ENCODE measurements at regions not wholly inside any gene's neighbourhood (a gene's known extent, or its start where the extent isn't known, plus 50 kb on each side); places are given as distances from the start of the nearest gene placed in this dataset.

DNA sequence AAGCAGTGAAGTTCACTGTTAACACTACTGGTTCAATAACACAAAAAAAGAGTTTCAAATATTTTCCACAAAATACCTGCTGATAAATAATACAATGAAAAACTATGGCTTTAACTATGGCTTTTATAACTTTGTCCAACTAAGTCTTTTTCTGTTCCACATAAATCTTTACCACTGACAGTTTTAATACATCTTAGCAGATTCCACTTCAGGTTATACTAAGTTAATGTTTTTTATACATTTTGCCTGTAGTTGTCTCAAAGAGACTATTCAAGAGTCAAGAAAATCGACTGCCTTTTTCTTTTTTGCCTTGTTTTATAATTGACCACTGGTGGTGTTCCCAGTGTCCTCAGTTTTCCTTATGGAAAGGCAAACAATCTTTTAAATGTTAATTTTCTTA, 379.7 kb upstream of the PMFBP1 start:
- TF ChIP-seq, protein P1, sequence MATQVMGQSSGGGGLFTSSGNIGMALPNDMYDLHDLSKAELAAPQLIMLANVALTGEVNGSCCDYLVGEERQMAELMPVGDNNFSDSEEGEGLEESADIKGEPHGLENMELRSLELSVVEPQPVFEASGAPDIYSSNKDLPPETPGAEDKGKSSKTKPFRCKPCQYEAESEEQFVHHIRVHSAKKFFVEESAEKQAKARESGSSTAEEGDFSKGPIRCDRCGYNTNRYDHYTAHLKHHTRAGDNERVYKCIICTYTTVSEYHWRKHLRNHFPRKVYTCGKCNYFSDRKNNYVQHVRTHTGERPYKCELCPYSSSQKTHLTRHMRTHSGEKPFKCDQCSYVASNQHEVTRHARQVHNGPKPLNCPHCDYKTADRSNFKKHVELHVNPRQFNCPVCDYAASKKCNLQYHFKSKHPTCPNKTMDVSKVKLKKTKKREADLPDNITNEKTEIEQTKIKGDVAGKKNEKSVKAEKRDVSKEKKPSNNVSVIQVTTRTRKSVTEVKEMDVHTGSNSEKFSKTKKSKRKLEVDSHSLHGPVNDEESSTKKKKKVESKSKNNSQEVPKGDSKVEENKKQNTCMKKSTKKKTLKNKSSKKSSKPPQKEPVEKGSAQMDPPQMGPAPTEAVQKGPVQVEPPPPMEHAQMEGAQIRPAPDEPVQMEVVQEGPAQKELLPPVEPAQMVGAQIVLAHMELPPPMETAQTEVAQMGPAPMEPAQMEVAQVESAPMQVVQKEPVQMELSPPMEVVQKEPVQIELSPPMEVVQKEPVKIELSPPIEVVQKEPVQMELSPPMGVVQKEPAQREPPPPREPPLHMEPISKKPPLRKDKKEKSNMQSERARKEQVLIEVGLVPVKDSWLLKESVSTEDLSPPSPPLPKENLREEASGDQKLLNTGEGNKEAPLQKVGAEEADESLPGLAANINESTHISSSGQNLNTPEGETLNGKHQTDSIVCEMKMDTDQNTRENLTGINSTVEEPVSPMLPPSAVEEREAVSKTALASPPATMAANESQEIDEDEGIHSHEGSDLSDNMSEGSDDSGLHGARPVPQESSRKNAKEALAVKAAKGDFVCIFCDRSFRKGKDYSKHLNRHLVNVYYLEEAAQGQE (IDR thresholded peaks at IDR 0.05; ENCODE audit: low read depth): no peak
- TF ChIP-seq TEAD4 (IDR thresholded peaks at IDR 0.05) (no peak), NFIC (IDR thresholded peaks at IDR 0.05) (no peak), EGR1 (IDR thresholded peaks at IDR 0.05) (no peak), CREB1 (IDR thresholded peaks at IDR 0.05; ENCODE audit: low read depth) (no peak), FOXM1 (IDR thresholded peaks at IDR 0.05; ENCODE audit: borderline replicate concordance, low read depth) (no peak), TAF1 (IDR thresholded peaks at IDR 0.05; ENCODE audit: low read depth) (no peak), CEBPB (IDR thresholded peaks at IDR 0.05) (no peak), ZBTB7A (IDR thresholded peaks at IDR 0.05; ENCODE audit: low read depth) (no peak)
- TF ChIP-seq, protein P2, sequence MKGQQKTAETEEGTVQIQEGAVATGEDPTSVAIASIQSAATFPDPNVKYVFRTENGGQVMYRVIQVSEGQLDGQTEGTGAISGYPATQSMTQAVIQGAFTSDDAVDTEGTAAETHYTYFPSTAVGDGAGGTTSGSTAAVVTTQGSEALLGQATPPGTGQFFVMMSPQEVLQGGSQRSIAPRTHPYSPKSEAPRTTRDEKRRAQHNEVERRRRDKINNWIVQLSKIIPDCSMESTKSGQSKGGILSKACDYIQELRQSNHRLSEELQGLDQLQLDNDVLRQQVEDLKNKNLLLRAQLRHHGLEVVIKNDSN (IDR thresholded peaks at IDR 0.05): no peak

DNA sequence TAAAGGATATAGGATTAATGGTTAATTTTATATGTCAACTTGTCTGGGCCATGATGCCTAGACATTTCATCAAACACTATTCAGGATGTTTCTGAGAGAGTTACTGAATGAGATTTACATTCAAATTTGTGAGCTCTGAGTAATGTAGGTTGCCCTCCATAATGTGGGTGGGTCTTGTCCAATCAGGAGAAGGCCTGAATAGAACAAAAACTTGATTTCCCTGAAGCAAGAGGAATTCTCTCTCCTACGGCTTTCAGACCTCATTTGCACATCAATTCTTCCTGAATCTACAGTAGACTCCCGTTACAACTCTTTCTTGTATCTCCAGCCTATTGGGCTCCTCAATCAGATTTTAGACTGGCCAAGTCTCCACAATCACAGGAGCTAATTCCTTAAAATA, 377.9 kb upstream of the PMFBP1 start:
- TF ChIP-seq TEAD4 (IDR thresholded peaks at IDR 0.05) (no peak), TCF12 (IDR thresholded peaks at IDR 0.05; ENCODE audit: low read depth) (no peak), MAX (IDR thresholded peaks at IDR 0.05) (no peak), YY1 (IDR thresholded peaks at IDR 0.05; ENCODE audit: low read depth) (no peak), NFIC (IDR thresholded peaks at IDR 0.05) (no peak), ZBTB7A (IDR thresholded peaks at IDR 0.05; ENCODE audit: low read depth) (no peak), EGR1 (IDR thresholded peaks at IDR 0.05) (no peak), FOXM1 (IDR thresholded peaks at IDR 0.05; ENCODE audit: borderline replicate concordance, low read depth) (no peak), CREB1 (IDR thresholded peaks at IDR 0.05; ENCODE audit: low read depth) (no peak), EP300 (IDR thresholded peaks at IDR 0.05; ENCODE audit: borderline replicate concordance) (no peak), TAF1 (IDR thresholded peaks at IDR 0.05; ENCODE audit: low read depth) (no peak), RAD21 (IDR thresholded peaks at IDR 0.05; ENCODE audit: low read depth) (no peak)
- TF ChIP-seq, protein P2 (IDR thresholded peaks at IDR 0.05): no peak
- TF ChIP-seq, protein P1 (IDR thresholded peaks at IDR 0.05; ENCODE audit: low read depth): no peak

- TF ChIP-seq MAX (IDR thresholded peaks at IDR 0.05): no peak
- no peak for TF ChIP-seq EP300 (IDR thresholded peaks at IDR 0.05; ENCODE audit: borderline replicate concordance)
- no peak for TF ChIP-seq TEAD4 (IDR thresholded peaks at IDR 0.05)
- no peak for TF ChIP-seq FOXM1 (IDR thresholded peaks at IDR 0.05; ENCODE audit: borderline replicate concordance, low read depth)
- TF ChIP-seq, protein P1 (IDR thresholded peaks at IDR 0.05; ENCODE audit: low read depth): no peak
- TF ChIP-seq NFIC (IDR thresholded peaks at IDR 0.05): no peak
- TF ChIP-seq ZBTB7A (IDR thresholded peaks at IDR 0.05; ENCODE audit: low read depth): no peak
- TF ChIP-seq TCF12 (IDR thresholded peaks at IDR 0.05; ENCODE audit: low read depth): no peak
- TF ChIP-seq RAD21 (IDR thresholded peaks at IDR 0.05; ENCODE audit: low read depth): no peak
- no peak for TF ChIP-seq CREB1 (IDR thresholded peaks at IDR 0.05; ENCODE audit: low read depth)
- no peak for TF ChIP-seq EGR1 (IDR thresholded peaks at IDR 0.05)
- no peak for TF ChIP-seq CEBPB (IDR thresholded peaks at IDR 0.05)
- TF ChIP-seq YY1 (IDR thresholded peaks at IDR 0.05; ENCODE audit: low read depth): no peak
Observed at GRCh38 chr16:72542102-72542501, 370.1 kb upstream of the PMFBP1 start.

- no peak for TF ChIP-seq FOXM1 (IDR thresholded peaks at IDR 0.05; ENCODE audit: borderline replicate concordance, low read depth)
- no peak for TF ChIP-seq CEBPB (IDR thresholded peaks at IDR 0.05)
- TF ChIP-seq EGR1 (IDR thresholded peaks at IDR 0.05): no peak
- no peak for TF ChIP-seq CREB1 (IDR thresholded peaks at IDR 0.05; ENCODE audit: low read depth)
- TF ChIP-seq, protein P1 (IDR thresholded peaks at IDR 0.05; ENCODE audit: low read depth): no peak
- TF ChIP-seq TEAD4 (IDR thresholded peaks at IDR 0.05): no peak
- no peak for TF ChIP-seq MAX (IDR thresholded peaks at IDR 0.05)
- no peak for TF ChIP-seq TCF12 (IDR thresholded peaks at IDR 0.05; ENCODE audit: low read depth)
- TF ChIP-seq EP300 (IDR thresholded peaks at IDR 0.05; ENCODE audit: borderline replicate concordance): no peak
- TF ChIP-seq YY1 (IDR thresholded peaks at IDR 0.05; ENCODE audit: low read depth): no peak
- TF ChIP-seq TAF1 (IDR thresholded peaks at IDR 0.05; ENCODE audit: low read depth): no peak
- no peak for TF ChIP-seq NFIC (IDR thresholded peaks at IDR 0.05)
- TF ChIP-seq, protein P2 (IDR thresholded peaks at IDR 0.05): no peak
- no peak for TF ChIP-seq ZBTB7A (IDR thresholded peaks at IDR 0.05; ENCODE audit: low read depth)
- no peak for TF ChIP-seq RAD21 (IDR thresholded peaks at IDR 0.05; ENCODE audit: low read depth)
Observed at GRCh38 chr16:72537664-72538063, 365.7 kb upstream of the PMFBP1 start.
